CD8-positive, alpha-beta memory T cell (primary cell): ENCODE measurements at regions not wholly inside any gene's neighbourhood (a gene's known extent, or its start where the extent isn't known, plus 50 kb on each side); places are given as distances from the start of the nearest gene placed in this dataset.

Experiments
- CTCF ChIA-PET: fragments of 350-600 bp; sonication (Branson Sonifier 250); formaldehyde crosslinking; loops from one replicate; lab custom pipeline; 2021; ENCODE audit warnings: antibody characterized with exemption; lab: Charles Lee
- POLR2A ChIA-PET: fragments of 350-600 bp; sonication (Branson Sonifier 250); formaldehyde crosslinking; loops from one replicate; lab custom pipeline; 2021; ENCODE audit warnings: antibody characterized with exemption; lab: Charles Lee
- DNase-seq, 5 donors: peaks; one replicate each; pipeline versions ENCODE4 v3.0.0 to v3.0.0-alpha.2; 2020 to 2022; ENCODE audit warnings: mixed read lengths in 1 of 5
- H3K27ac ChIP-seq: one replicate; pipeline ENCODE4 v1.7.0; 2013; ENCODE audit warnings: low read depth, mild to moderate bottlenecking, low read length, moderate library complexity
- H3K27me3 ChIP-seq: 2 replicates; pipeline ENCODE4 v1.7.0; 2013; ENCODE audit warnings: low read length, mild to moderate bottlenecking; ENCODE audit not compliant: insufficient read depth, poor library complexity, severe bottlenecking
- H3K36me3 ChIP-seq: 2 replicates; pipeline ENCODE4 v1.7.0; 2013; ENCODE audit warnings: mild to moderate bottlenecking, low read length, moderate library complexity; ENCODE audit not compliant: insufficient read depth
- H3K4me1 ChIP-seq: 2 replicates; pipeline ENCODE4 v1.7.0; 2013; ENCODE audit warnings: mild to moderate bottlenecking, low read length, moderate library complexity; ENCODE audit not compliant: insufficient read depth
- H3K4me3 ChIP-seq: 2 replicates; pipeline ENCODE4 v1.7.0; 2013; ENCODE audit warnings: mild to moderate bottlenecking, low read length
- H3K9me3 ChIP-seq: 2 replicates; pipeline ENCODE4 v1.7.0; 2013; ENCODE audit warnings: mild to moderate bottlenecking, low read length
- H3K27ac Mint-ChIP-seq, 8 donors: one replicate each; pipeline ENCODE4 v1.8.0; 2020 to 2021; ENCODE audit warnings: mixed read lengths in 8 of 8, mild to moderate bottlenecking in 6 of 8, inconsistent platforms in 3 of 8, moderate library complexity in 3 of 8
- H3K27me3 Mint-ChIP-seq, 2 donors: one replicate each; pipeline ENCODE4 v1.8.0; 2020 to 2021; ENCODE audit warnings: mixed read lengths in 2 of 2, mild to moderate bottlenecking in 1 of 2, moderate library complexity in 1 of 2
- H3K36me3 Mint-ChIP-seq, 3 donors: one replicate each; pipeline ENCODE4 v1.8.0; 2020 to 2021; ENCODE audit warnings: mixed read lengths in 3 of 3, inconsistent platforms in 1 of 3, mild to moderate bottlenecking in 1 of 3
- H3K4me1 Mint-ChIP-seq, 3 donors: one replicate each; pipeline ENCODE4 v1.8.0; 2020 to 2021; ENCODE audit warnings: mixed read lengths in 3 of 3, inconsistent platforms in 1 of 3, mild to moderate bottlenecking in 1 of 3
- H3K4me3 Mint-ChIP-seq, 7 donors: one replicate each; pipeline ENCODE4 v1.8.0; 2020 to 2021; ENCODE audit warnings: mixed read lengths in 7 of 7, mild to moderate bottlenecking in 6 of 7, moderate library complexity in 4 of 7, inconsistent platforms in 2 of 7
- H3K9me3 Mint-ChIP-seq, 5 donors: one replicate each; pipeline ENCODE4 v1.8.0; 2020 to 2022; ENCODE audit warnings: mixed read lengths in 5 of 5, mild to moderate bottlenecking in 3 of 5, moderate library complexity in 2 of 5, inconsistent platforms in 1 of 5

- POLR2A ChIA-PET: no interaction called here
- Mint-ChIP-seq H3K27me3 (no peaks in the 10 kb centered on the region), H3K27ac (no peak overlapping the region), H3K9me3 (peaks cover 0 to 5% (median 0%) of the 10 kb centered on the region in 5 donors), H3K4me1 (no peaks in the 10 kb centered on the region), H3K4me3 (no peak overlapping the region), H3K36me3 (no peaks in the 10 kb centered on the region)
- Histone ChIP-seq H3K27ac (no peak overlapping the region), H3K4me3 (no peak overlapping the region), H3K36me3 (no peaks in the 10 kb centered on the region), H3K27me3 (no peaks in the 10 kb centered on the region), H3K4me1 (no peaks in the 10 kb centered on the region), H3K9me3 (no peaks in the 10 kb centered on the region)
- CTCF ChIA-PET: no interaction called here
- DNase-seq: no peak
Measured at GRCh38 chr3:29144361-29144760, 136.5 kb upstream of the RBMS3 start.

DNA sequence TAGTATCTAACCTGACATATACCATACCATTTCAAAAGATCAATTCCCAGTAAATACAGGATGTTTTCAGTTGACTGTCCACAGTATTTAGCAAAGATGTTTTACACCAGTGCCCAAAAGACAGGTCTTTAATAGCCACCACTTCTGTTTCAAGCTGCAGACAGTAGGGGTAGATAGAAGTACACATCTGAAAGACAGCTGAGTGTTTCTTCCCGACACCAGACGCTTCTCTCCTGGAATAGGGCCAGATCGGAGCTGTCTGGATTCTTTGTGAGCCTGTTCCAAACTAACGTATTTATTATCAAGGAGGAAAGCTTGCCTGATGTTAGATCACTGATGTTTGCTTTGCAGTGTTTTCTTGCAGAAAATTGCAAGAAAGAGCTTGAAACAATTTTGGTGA, 136.1 kb upstream of the RBMS3 start:
- no peak overlapping the region for H3K27ac ChIP-seq
- H3K36me3 ChIP-seq: no peaks in the 10 kb centered on the region
- Mint-ChIP-seq H3K4me3 (no peak overlapping the region), H3K27ac (no peak overlapping the region), H3K4me1 (no peaks in the 10 kb centered on the region), H3K27me3 (no peaks in the 10 kb centered on the region), H3K36me3 (no peaks in the 10 kb centered on the region), H3K9me3 (peaks cover 0 to 5% (median 0%) of the 10 kb centered on the region in 5 donors)
- no peaks in the 10 kb centered on the region for H3K9me3 ChIP-seq
- no peaks in the 10 kb centered on the region for H3K4me1 ChIP-seq
- H3K27me3 ChIP-seq: no peaks in the 10 kb centered on the region
- H3K4me3 ChIP-seq: no peak overlapping the region
- CTCF ChIA-PET: no interaction called here
- POLR2A ChIA-PET: no interaction called here
- DNase-seq: no peak

GRCh38 chr3:29145360-29145759, 135.5 kb upstream of the RBMS3 start:
- no peaks in the 10 kb centered on the region for H3K9me3 ChIP-seq
- no peaks in the 10 kb centered on the region for H3K36me3 ChIP-seq
- no peak for DNase-seq
- ChIA-PET POLR2A (no interaction called here), CTCF (no interaction called here)
- no peaks in the 10 kb centered on the region for H3K27me3 ChIP-seq
- no peak overlapping the region for H3K27ac ChIP-seq
- no peaks in the 10 kb centered on the region for H3K4me1 ChIP-seq
- no peaks in the 10 kb centered on the region for H3K27me3 Mint-ChIP-seq
- no peak overlapping the region for H3K27ac Mint-ChIP-seq
- no peak overlapping the region for H3K4me3 ChIP-seq
- no peaks in the 10 kb centered on the region for H3K36me3 Mint-ChIP-seq
- H3K4me1 Mint-ChIP-seq: no peaks in the 10 kb centered on the region
- H3K4me3 Mint-ChIP-seq: no peak overlapping the region
- H3K9me3 Mint-ChIP-seq: peaks cover 0 to 5% (median 0%) of the 10 kb centered on the region in 5 donors

- Histone ChIP-seq H3K9me3 (no peaks in the 10 kb centered on the region), H3K27ac (no peak overlapping the region), H3K4me3 (no peak overlapping the region), H3K4me1 (no peaks in the 10 kb centered on the region), H3K27me3 (no peaks in the 10 kb centered on the region), H3K36me3 (no peaks in the 10 kb centered on the region)
- Mint-ChIP-seq H3K36me3 (no peaks in the 10 kb centered on the region), H3K27me3 (no peaks in the 10 kb centered on the region), H3K4me1 (peaks cover 4 to 12% (median 8%) of the 10 kb centered on the region in 3 donors), H3K9me3 (peaks cover 0 to 4% (median 0%) of the 10 kb centered on the region in 5 donors), H3K27ac (no peak overlapping the region), H3K4me3 (no peak overlapping the region)
- ChIA-PET CTCF (no interaction called here), POLR2A (no interaction called here)
- DNase-seq: no peak
Measured at GRCh38 chr3:29152379-29152778, 128.5 kb upstream of the RBMS3 start.

- no peaks in the 10 kb centered on the region for H3K36me3 Mint-ChIP-seq
- ChIA-PET CTCF (no interaction called here), POLR2A (no interaction called here)
- peaks cover 0 to 4% (median 0%) of the 10 kb centered on the region in 5 donors for H3K9me3 Mint-ChIP-seq
- H3K4me1 Mint-ChIP-seq: peaks cover 4 to 12% (median 8%) of the 10 kb centered on the region in 3 donors
- Histone ChIP-seq H3K27ac (no peak overlapping the region), H3K4me3 (no peak overlapping the region), H3K4me1 (no peaks in the 10 kb centered on the region), H3K36me3 (no peaks in the 10 kb centered on the region), H3K27me3 (no peaks in the 10 kb centered on the region), H3K9me3 (no peaks in the 10 kb centered on the region)
- no peak overlapping the region for H3K27ac Mint-ChIP-seq
- peak overlapping the region in 2 of 7 donors; percentile 32 to 78 for H3K4me3 Mint-ChIP-seq
- H3K27me3 Mint-ChIP-seq: no peaks in the 10 kb centered on the region
- DNase-seq: peak in 2 of 5 donors; percentile 1 to 29
Measured at GRCh38 chr3:29153811-29154210, 127.1 kb upstream of the RBMS3 start.

DNA sequence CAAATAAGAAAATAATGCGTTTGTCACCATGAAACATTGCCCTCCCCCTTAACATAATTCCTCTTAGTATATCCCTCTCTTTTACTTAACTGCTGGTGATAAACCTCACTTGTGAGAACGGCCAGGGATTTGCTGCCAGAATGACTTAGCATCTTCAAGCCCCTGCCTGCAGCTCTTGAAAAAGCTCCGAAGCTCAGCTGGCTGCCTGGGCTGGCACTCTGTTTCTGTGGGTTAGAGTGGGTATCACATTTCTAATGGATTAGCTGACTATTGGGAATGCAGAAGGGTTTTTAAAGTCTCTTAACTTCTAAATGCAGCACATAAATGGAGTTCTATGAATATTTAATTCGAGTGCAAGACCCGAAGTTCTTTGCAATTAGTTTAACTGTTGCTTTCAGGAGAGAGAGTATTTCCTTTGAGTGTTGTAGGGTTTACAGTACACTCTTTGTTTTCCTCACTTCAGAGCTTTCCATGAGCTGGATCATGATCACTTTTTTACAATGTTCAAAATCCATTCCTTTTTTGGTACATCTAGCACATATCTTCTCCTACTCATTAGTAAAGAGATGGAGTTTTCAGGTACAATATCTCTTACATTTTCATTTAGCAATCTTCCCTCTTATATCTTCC, 124.7 kb upstream of the RBMS3 start:
- no peaks in the 10 kb centered on the region for H3K9me3 ChIP-seq
- Mint-ChIP-seq H3K36me3 (no peaks in the 10 kb centered on the region), H3K9me3 (peaks cover 0 to 4% (median 2%) of the 10 kb centered on the region in 5 donors), H3K27ac (no peak overlapping the region), H3K4me3 (no peak overlapping the region), H3K4me1 (peaks cover 4 to 12% (median 8%) of the 10 kb centered on the region in 3 donors), H3K27me3 (no peaks in the 10 kb centered on the region)
- DNase-seq: no peak
- no peak overlapping the region for H3K4me3 ChIP-seq
- CTCF ChIA-PET: no interaction called here
- H3K27me3 ChIP-seq: no peaks in the 10 kb centered on the region
- POLR2A ChIA-PET: no interaction called here
- H3K27ac ChIP-seq: no peak overlapping the region
- no peaks in the 10 kb centered on the region for H3K4me1 ChIP-seq
- no peaks in the 10 kb centered on the region for H3K36me3 ChIP-seq

- Histone ChIP-seq H3K4me3 (no peak overlapping the region), H3K36me3 (no peaks in the 10 kb centered on the region), H3K4me1 (no peaks in the 10 kb centered on the region), H3K27ac (no peak overlapping the region), H3K27me3 (no peaks in the 10 kb centered on the region), H3K9me3 (no peaks in the 10 kb centered on the region)
- POLR2A ChIA-PET: no interaction called here
- CTCF ChIA-PET: no interaction called here
- Mint-ChIP-seq H3K4me1 (no peaks in the 10 kb centered on the region), H3K27me3 (no peaks in the 10 kb centered on the region), H3K36me3 (no peaks in the 10 kb centered on the region), H3K9me3 (peaks cover 0 to 9% (median 0%) of the 10 kb centered on the region in 5 donors), H3K27ac (no peak overlapping the region), H3K4me3 (no peak overlapping the region)
- no peak for DNase-seq
Measured at GRCh38 chr3:29164825-29165224, 116.0 kb upstream of the RBMS3 start.

DNA sequence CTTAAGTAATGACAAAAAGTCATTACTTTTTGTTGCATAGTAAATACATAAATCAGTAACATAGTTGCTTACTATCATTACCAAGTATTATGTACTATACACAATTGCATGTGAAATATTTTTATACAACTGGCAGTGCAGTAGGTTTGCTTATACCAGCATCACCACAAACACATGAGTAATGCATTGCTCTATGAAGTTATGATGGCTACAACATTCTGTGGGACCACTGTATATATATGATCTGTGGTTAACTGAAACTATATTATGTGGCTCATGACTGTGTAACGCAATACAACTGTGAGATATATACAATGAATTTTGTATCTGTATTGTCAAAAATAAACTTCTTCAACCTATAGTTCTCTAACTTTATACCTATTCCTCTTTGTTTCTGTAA, 113.7 kb upstream of the RBMS3 start:
- DNase-seq: no peak
- Mint-ChIP-seq H3K36me3 (no peaks in the 10 kb centered on the region), H3K9me3 (peaks cover 0 to 6% (median 0%) of the 10 kb centered on the region in 5 donors), H3K4me3 (no peak overlapping the region), H3K27ac (no peak overlapping the region), H3K27me3 (no peaks in the 10 kb centered on the region), H3K4me1 (peaks cover 5 to 13% (median 10%) of the 10 kb centered on the region in 3 donors)
- POLR2A ChIA-PET: no interaction called here
- CTCF ChIA-PET: no interaction called here
- no peaks in the 10 kb centered on the region for H3K36me3 ChIP-seq
- H3K4me1 ChIP-seq: peaks cover 9% of the 10 kb centered on the region
- no peak overlapping the region for H3K4me3 ChIP-seq
- H3K27ac ChIP-seq: no peak overlapping the region
- H3K9me3 ChIP-seq: no peaks in the 10 kb centered on the region
- H3K27me3 ChIP-seq: no peaks in the 10 kb centered on the region
